HTR-8/SVneo (cell line): ENCODE measurements at regions not wholly inside any gene's neighbourhood (a gene's known extent, or its start where the extent isn't known, plus 50 kb on each side); places are given as distances from the start of the nearest gene placed in this dataset.

Experiments used
- DNase-seq: peaks from one replicate; pipeline ENCODE4 v3.0.0; 2011; ENCODE audit warnings: low spot score, mixed read lengths; ENCODE audit not compliant: insufficient read length
- FAIRE-seq: peaks from 2 replicates; lab custom pipeline; 2011; peaks lifted over from hg19 to GRCh38; lab: Jason Lieb, UNC

DNA sequence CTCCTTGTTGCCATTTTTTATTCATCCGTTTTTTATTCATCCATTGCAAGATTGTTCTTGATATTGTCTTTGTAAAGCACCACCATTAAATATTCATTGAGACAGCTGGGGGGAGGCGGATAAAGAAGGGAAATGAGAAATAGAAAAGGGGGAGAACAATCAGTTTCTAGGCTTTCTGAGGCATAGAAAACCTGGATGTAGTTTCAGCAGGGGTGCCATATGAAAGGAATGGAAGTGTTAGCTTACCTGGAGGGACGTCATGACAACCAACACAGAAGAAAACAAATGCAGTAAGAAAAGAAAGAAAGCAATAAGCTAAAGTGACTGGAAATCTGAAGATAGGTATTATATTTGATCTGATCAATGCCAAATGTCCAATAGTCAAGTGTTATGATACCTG lies 276.1 kb downstream of the GASK1B start:
- DNase-seq, result no peak
- no peak for FAIRE-seq

DNA sequence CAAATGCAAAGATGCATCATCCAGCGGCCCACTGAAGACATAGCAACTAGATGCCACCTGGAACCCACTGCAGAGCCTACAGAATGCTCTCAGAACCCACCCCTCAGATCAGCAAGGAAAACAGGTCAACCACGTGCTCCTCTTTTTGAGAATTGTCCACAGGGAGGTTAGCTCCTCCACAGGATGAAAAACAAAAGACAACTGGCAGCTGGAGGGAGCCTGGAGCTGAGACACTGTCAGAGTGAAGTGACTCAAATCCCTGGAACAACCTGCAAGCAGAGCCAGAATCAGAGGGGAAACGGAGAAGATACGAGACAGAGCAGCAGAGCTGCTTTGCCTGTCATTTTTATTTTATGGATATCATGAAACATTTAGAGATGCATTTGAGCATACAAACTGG lies 277.6 kb downstream of the GASK1B start:
- DNase-seq (no peak), FAIRE-seq (no peak)

- no peak for FAIRE-seq
- no peak for DNase-seq
These were observed 283.0 kb downstream of the GASK1B start for GRCh38 chr4:157889788-157890187.

DNA sequence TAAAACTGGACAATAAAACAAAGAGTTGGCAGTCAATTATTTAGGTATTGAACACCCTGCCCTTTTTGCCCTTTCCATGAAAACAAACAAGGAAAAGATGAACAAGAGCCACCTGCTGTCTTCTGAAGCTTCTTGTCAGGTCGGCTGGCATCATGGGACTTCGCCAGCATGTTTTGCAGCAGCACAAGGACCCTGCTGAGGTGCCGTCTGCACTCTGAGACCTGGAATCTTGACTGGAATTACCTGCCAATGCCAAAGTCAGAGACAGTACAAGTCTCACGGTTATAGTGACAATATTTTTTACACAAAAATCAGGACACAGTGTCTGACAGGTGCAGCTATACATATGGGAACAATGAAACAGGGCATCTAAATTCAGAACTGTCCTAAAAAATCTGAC lies 284.5 kb downstream of the GASK1B start:
- FAIRE-seq (no peak), DNase-seq (no peak)

GRCh38 chr4:157887316-157887715 lies 285.5 kb downstream of the GASK1B start:
- FAIRE-seq, result no peak

GRCh38 chr4:157886645-157887044 lies 286.2 kb downstream of the GASK1B start:
- no peak for FAIRE-seq
- DNase-seq, result no peak

More at GRCh38 chr4:157887316-157887715, 285.5 kb downstream of the GASK1B start:
- no peak for DNase-seq

GRCh38 chr4:157885811-157886210 lies 287.0 kb downstream of the GASK1B start:
- DNase-seq (no peak), FAIRE-seq (no peak)

GRCh38 chr4:157882901-157883300 lies 289.9 kb downstream of the GASK1B start:
- FAIRE-seq, result no peak
- DNase-seq, result no peak

- DNase-seq (no peak), FAIRE-seq (no peak)
These were observed 292.1 kb downstream of the GASK1B start for GRCh38 chr4:157880761-157881160.

- no peak for DNase-seq
- FAIRE-seq, result no peak
These were observed 318.0 kb downstream of the GASK1B start for GRCh38 chr4:157854819-157855218.

DNA sequence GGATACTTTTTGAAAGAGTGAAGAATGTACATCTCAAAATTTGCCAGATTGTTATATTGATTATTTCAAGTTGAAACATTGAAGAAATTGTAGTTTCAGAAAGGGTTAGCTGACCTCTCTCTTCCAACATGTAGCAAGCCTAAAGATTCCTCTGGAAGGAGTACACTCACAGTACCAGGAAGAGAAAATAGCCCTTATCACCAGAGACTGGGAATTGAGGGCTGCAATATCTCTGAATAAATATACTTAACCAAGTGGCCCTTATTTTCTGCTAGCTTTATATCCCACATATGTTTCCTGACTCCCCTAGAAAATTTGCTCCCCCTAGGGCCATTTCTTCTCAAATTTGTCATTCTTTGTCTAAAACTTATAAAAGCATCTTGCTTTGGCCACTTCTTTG lies 332.2 kb downstream of the GASK1B start:
- DNase-seq, result no peak
- no peak for FAIRE-seq

GRCh38 chr4:157840034-157840433 lies 332.8 kb downstream of the GASK1B start:
- no peak for DNase-seq
- no peak for FAIRE-seq

DNA sequence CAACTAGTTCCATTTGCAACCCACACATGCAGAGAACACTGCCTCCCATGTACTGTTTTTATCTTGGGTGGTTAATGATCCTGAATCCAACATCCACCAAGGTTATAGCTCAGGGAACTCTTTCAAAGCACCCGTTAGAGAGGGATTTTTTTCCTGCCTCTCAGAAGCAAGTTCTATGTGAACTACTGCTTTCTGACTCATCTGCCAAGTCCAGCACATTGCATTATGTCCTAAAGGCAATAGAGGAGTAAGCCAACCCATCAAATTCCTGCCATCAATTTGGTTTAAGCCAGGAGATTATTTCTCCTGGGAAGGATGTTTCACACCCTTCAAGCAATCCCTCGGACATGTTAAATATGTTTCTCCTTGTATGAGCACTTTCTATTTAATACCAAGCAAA lies 334.5 kb downstream of the GASK1B start:
- no peak for FAIRE-seq
- DNase-seq, result no peak

DNA sequence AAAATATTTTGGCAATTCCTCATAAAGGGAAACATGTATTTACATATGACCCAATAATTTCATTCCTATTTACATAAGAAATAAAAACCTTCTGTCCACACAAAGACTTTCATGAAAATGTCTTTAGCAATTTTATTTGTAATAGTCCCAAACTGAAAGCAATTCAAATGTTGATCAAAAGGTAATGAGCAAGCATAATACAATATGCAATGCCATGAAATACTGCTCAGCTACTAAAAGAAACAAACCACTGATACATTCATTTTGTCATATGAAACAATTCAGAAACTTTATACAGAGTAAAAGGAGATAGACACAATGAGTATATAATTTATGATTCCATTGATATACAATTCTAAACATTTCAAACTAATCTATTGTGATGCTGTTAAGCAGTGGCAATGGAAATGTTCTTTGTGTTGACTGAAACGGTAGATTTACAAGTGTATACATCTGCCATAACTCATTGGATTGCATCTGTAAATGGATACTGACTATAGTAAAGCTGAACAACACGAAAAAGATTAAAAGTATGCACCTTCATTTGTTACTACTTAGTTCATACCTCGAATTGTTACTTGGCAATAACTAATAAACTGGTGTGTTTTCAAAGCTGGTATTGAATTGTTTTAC lies 335.6 kb downstream of the GASK1B start:
- DNase-seq (no peak), FAIRE-seq (no peak)

DNA sequence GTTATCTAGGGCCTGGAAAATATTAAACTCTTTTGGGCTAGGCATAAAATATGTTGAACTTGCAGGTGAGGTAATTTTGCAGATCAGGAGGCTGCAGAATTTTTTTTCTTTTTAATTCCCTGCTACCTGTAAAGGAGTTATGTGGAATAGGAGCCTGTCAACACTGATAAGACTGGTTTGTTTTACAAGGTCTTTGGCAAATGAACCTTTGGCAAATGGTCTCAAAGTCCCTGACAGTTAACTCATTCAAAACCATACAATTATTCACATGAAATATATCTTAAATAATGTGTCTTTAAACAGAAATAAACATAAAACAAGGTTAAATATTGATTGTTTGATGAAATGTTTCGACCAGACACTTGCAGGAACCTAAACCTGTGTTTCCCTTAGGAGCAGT lies 340.2 kb downstream of the GASK1B start:
- FAIRE-seq (no peak), DNase-seq (no peak)

DNA sequence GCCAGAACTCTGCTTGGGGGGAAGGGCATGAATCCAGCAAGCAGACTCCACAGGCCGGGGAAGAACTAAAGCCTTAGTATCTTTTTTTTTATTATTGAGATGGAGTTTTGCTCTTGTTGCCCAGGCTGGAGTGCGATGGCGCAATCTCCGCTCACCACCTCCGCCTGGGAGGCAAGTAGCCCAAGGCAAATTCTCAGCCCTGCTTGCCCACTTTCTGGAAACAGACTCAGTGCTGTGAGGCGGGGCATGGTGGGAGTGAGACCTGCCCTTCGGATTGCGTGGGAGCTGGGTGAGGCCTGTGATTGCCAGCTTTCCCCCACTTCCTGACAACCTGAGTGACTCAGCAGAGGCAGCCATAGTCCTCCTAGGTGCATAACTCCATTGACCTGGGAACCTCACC lies 348.8 kb downstream of the GASK1B start:
- DNase-seq (no peak), FAIRE-seq (no peak)

GRCh38 chr4:157821814-157822213 lies 351.0 kb downstream of the GASK1B start:
- DNase-seq (no peak), FAIRE-seq (no peak)

- FAIRE-seq (no peak), DNase-seq (no peak)
These were observed 352.9 kb downstream of the GASK1B start for GRCh38 chr4:157819693-157820464.

- DNase-seq (no peak), FAIRE-seq (no peak)
These were observed 353.7 kb downstream of the GASK1B start for GRCh38 chr4:157818946-157819692.

DNA sequence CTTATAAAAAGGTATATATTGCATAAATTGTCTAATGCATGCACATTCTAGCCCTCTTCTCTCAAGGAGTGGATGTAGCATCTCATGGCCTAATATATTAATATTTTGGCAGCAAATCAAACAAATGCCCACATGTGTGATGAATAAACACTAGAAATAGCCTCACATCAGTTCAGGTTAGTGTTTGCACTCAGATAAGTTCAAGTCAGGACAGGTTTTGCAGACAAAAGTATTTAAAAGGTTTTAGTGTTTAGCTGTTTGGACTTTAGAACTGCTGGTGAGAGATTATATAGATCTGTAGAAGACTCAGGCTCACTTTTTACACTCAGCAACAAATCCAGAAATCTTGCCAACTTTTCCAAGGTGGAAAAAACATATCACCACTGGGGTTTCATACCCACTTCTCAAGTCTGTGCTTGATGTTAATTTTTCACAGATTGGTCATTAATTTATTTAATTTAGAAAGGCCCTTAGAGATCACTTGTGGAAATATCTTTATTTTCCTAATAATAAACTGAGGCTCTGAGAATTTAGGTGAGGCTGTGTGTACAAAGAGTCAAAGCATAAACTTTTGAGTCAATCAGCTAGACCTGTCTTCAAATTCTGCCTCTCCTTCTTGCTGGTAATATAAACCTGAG lies 362.6 kb downstream of the GASK1B start:
- DNase-seq (no peak), FAIRE-seq (no peak)
